NCI-H446 treated with DMSO at 0.1 percent for 48 hours (cell line): ENCODE measurements at regions not wholly inside any gene's neighbourhood (a gene's known extent, or its start where the extent isn't known, plus 50 kb on each side); places are given as distances from the start of the nearest gene placed in this dataset.

Source experiments
- DNase-seq: peaks from one replicate; lab custom pipeline; 2025; lab: John Stamatoyannopoulos, UW

DNA sequence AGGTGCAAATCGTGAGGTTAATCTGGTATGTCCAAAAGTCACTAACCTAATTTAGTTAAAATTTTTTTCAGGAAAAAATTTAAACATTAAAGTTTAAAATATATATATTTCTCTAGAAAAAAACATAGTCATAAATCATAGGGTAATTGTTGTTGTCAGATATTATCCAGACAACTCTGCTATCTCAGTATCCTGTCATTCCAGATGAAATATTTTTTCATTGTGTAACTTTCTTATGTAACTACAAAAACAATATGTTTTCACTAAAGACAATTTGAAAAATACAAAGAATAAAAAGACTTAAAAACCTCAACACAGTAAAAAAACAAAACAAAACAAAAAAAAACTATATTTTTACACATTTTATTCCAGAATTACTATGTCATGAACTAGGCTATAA, 57.6 kb downstream of the TENT5A start:
- no peak for DNase-seq

DNA sequence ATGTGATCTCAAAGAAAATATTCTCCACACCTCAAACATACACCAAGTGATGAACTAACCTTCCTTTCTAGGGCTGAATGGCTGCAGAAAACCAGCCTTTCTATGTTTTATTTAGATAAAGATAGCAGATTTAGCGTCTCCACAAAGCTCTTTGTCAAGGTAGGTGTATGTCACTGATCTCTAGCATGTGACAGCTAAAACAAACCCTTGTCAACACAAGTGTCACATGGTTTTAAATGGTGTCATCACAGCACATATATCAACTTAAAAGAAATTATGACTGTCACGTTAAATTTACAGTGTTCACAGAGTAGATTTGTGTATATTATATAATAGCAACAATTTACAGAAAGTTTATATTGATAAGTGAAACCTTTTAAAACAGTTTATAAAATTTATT, 58.3 kb downstream of the TENT5A start:
- DNase-seq, result no peak

DNA sequence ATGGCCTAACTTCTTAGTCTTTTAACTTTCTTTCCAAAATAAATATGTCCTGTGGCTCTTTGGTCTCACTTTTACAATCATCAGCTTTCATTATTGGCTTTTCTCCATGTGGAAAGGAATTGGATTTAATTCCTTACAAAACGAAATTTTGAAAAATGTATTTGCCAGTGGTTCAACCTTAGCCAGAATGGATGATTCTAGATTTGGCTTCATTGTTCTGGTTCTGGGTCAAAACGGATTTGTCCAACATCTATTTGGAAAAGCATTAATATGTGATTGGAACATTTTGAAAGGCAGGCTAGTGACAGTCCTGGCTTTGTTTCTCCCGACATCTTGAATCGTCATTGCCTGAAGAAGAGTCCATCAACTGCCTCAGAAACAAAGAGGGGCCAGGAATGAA, 59.2 kb downstream of the TENT5A start:
- DNase-seq, result no peak

DNA sequence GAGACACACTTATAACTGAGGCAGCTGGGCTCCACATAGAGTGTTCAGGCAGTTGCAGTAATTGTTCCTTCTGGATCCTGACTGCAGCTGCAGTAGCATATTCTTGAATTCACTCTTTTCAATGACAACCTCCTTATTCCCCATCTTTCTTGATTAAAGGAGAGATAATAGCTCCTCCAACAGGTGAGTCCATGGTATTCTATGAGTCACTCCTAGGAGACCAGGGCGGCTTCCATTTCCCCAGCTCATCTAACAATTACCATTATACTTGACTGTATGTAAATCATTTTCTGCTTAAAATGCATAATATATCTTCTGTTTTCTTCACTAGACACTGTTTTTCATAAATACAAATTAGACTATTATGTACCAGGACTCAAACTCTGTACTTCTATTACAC, 62.4 kb downstream of the TENT5A start:
- DNase-seq, result no peak

DNA sequence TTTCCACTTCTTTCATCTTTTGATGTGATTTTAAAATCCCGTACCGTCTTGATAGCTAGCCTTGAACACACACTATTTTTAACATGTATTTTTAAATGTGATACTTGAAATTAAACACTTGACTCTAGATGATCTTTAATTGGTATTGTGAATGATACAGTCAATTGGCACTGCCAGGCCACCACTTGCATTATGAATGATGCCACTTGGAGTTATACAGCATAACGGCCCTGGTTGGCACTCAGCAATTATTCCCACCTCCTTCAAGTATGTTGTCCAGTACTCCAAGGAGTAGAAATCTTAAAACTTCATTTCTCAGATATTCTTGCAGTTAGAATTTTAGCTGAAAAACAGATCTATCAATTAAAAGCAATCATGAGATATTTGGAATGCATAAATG, 62.9 kb downstream of the TENT5A start:
- DNase-seq, result no peak

DNA sequence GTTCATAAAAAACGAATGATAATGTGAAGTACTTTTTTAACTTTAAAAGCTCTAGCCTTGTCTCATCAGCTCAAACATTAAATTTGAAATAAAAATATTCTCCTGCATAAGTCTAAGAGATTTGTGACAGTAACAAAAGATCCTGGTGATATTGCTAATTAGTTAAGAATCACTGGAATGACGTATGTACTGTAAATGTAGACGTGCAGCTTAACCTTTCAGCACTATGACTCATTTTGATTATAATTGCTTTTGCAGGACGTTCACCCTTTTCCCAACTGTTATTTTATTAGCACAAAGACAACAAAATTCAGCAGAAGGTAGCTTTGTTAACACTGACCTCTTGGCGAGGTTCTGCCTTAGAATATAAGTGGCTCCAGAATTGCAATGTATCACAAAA, 68.6 kb downstream of the TENT5A start:
- DNase-seq, result no peak

DNA sequence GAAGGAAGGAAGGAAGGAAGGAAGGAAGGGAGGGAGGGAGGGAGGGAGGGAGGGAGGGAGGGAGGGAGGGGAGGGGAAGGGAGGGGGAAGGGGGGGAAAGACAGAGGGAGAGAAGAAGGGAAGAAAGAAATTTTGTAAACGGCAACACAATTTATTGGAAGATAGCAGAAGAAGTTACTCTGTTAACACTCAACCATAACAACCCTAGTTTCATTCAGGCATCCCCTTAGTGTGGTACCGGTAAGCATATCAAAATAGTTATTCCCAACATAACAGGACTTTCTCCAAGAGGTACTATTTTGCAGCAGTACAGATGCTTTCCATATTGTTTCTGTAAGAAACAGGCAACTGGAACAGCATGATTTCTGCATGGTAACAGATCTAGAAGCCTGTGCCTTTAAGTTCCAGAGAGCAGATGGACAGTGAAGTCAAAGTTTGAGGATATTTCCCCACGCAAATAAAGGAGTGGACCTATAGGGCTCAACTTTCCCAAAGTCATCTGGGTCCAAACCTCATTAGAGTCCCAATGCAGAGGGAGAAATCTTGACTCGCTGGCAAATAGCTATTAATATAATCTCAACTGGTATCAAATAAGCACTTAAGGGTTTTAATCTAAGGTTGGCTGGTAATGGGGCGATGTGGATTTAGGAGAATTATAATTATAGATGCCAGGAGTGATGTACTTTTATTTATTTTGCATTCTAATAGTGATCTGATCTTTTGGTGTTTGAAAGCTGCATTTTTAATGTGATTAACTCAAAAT, 69.4 kb downstream of the TENT5A start:
- DNase-seq, result no peak

DNA sequence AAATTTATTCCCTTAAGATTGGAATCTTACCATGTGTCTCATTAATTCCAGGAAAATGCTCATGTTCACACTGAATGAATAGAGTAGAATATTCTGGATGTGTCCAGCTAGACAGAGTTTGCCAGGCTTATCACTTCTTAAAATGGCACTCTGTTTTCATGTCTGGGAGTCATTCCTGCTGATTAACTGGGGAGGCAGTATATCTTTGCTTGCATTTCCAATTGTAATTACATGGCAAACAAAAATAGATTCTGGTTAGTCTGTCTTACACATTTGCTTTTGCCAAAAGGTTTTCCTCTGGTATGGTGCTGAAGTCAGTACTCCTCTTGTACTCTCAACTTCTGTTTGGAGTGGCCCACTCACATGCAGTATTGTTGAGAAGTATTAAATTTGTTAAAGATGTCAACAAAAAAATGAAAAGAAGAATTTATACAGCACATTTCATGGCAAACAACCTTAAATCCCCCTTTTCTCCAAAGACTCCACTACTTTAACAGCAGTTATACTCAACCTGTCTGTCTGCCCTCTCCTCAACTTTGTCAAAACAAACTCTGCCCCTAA, 70.2 kb downstream of the TENT5A start:
- no peak for DNase-seq

DNA sequence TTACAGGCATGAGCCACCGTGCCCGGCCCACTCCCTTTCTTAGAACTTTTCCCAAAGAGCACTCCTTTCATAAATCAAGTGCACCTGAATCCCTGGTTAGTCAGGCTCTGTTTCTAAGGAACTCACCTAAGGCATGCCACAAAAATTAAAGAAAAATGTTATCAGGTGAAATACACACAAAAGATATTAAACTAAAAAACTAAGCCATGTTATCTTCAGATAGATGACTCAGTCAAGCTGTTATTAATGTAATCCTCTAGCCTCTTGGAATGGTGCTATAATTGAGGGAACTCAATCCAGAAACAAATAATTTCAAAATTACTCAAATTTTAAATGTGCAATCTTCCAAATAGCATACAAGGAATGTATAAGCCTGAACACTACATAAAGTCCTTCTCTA, 83.0 kb downstream of the TENT5A start:
- no peak for DNase-seq

DNA sequence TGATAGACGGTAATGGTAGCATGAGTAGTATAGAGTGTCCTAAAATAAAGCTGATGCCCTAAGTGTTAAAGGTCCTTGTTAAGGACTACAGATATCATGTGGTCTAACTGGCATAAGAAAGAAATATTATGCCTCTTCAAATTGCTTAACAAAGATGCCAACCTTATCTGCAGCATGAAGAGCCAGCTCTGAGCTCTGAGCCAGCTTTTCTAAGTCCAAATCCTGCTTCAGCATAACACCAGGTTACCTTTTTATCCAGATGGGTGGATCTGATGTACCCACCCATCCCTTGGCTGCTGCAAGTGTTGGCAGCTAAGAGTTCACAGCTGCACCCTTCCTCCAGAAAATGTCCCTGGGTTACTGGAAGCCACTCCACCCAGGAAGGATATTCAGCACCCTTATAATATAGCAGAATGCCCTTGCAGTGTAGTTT, 83.8 kb downstream of the TENT5A start:
- DNase-seq, result no peak

DNA sequence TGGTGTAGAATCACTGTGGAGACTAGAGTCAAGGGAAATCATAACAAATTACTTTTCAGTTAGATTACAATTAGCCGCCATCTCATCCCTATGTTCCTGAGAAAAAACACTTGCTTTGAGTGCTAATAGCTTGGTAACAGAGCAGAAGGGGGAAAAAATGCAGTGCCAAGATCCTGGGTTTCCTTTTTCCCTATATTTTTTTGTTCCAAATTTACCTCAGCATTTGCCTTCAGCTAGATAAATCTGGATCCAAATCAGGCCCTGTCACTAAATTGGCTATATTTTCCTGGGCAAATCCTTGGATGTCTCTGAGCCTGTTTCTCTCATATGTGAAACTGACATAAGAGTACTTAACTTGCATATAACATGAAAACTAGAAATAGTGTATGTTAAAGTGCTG, 86.0 kb downstream of the TENT5A start:
- no peak for DNase-seq

DNA sequence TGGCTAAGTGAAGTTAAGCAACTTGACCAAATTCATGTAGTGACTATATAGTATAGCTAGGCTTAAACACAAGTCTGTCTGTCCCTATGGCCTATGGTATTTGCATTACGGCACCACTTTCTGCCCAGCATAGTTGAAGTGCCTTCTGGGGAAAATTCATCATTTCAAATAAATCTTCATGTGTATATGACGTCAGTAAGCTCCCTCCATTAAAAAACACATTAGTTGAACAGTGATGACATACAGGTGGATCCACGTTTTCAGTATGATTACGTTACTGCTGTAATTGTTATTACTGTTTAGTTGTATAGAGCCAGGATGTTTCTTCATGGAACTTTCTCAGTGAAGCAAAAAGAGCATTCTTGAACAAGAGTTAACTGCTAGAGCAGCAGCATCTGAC, 96.2 kb downstream of the TENT5A start:
- DNase-seq, result no peak

DNA sequence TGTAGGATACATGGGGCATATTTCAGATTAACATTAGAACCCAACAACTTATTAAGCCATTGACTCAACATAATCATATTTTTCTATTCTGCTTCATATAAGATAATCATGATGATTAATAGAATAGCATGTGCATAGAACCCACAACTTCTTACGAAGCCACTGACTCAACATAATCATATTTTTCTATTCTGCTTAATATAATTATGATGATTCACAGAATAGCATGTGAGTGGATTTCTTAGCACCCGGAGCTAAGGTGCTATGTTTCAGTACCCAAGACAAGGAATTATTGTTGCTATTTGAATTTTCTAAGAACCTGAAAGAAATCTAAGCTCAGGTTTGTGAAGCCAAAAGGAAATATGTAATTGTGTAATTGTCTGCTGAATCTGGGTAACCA, 96.8 kb downstream of the TENT5A start:
- DNase-seq, result no peak

DNA sequence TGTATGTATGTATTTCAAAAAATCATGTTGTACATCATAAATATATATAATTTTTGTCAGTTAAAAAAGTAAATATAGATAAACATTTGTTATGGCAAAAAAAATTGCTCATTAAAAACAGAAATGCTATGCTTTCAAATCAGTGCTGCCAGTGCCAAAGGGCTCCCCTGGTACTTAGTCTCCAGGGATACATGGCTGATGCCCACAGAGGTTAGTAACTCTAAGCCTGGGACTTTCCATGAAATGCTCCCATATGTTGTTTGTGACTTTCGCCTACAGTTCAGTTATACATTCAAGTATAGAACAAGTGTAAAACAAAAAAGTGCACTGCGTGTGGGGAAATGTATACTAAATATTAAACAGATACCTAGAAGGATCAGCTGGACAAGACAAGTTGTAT, 104.0 kb downstream of the TENT5A start:
- DNase-seq, result no peak

DNA sequence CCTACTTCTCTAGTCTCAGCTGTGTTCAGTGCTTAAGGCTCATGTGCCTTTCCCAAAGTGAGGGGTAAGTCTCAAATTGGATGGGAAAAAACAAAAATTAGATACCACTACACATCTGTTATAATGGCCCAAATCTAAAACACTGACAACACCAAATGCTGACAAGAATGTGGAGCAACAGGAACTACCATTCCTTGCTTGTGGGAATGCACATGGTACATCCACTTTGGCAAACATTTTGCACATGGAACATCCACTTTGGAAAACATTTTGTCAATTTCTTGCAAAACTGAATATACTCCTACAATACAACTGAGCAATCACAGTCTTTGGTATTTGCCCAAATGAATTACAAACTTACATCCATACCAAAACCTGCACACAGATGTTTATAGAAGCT, 109.3 kb downstream of the TENT5A start:
- DNase-seq, result no peak

DNA sequence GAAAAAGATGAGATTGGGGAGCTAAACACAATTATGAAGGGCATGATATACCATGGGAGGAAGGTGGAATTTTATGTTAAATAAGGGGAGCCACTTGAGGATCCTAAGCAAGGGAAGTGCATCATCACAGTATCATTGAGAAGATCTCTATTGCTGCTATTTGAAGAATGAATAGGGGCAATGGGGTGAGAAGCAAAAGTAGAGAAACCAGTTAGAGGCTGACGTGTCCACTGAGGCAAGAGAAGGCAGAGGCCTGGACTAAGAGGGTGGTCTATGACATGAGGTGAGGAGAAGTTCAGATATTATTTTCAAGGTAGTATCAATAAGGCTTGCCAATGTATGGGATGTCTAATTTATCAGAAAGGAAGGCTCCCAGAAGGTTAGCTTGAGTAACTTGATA, 111.6 kb downstream of the TENT5A start:
- no peak for DNase-seq

DNA sequence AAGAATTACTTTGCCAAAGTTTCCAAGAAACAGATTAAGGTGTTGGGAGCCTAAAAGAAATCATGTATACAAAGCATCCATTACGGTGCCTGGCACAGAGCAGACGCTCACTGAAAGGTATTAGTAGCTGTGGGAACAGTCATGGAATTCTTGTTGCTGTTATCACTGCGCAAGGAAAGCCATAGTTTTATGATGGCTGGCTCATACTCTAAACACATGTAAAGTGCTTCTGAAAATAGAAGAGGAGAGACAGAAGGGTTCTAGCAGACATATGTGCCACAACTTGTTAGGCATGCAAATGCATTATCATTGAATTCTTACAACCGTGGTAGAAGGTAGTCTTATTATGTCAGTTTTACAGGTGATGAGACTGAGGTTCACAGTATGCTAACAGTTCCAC, 112.4 kb downstream of the TENT5A start:
- DNase-seq, result no peak

DNA sequence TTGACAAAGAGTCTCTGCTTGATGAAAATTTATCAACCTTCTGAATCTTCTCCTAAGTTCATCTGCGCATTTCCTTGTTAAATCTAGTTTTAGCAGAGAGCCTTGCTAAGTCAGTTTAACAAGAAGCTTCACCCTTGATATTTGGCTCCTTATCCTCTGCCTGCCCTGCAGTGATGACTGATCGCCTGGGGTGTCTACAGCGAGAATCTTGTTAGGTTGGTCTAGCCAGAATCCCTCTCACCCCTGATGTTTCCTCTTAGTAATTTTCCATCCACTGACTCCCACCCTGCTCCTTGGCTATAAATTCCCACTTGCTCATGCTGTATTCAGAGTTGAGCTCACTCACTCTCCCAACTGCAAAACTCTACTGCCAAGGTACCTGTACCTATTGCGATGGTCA, 114.1 kb downstream of the TENT5A start:
- DNase-seq, result no peak

DNA sequence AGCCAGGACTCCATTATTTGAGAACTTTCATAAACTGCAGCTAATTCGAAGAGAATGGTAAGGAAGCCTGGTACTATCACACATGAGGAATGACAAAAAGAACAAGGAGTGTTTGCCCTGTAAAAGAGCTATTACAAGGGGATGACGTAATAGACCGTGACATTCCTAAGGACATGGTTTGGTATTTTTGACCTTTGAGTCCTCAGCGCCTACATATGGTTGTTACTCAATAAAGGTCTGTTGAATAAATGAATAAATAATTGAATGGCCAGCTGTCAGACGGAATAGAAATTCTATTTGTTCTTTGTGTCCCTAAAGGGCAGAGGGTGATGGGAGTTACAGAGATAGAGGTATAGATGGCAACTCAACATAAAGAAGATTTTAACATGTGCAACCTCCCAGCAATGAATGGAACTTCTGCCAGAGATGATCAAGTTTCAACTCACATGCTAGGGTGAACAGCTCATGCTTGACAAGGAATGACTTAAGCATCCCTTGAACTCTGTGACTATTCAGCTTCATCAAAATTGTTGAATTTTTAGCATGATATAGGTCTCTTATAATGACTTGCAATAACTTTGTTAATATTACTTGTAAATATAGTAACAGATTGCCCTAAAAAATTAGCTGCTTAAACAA, 115.4 kb downstream of the TENT5A start:
- no peak for DNase-seq

DNA sequence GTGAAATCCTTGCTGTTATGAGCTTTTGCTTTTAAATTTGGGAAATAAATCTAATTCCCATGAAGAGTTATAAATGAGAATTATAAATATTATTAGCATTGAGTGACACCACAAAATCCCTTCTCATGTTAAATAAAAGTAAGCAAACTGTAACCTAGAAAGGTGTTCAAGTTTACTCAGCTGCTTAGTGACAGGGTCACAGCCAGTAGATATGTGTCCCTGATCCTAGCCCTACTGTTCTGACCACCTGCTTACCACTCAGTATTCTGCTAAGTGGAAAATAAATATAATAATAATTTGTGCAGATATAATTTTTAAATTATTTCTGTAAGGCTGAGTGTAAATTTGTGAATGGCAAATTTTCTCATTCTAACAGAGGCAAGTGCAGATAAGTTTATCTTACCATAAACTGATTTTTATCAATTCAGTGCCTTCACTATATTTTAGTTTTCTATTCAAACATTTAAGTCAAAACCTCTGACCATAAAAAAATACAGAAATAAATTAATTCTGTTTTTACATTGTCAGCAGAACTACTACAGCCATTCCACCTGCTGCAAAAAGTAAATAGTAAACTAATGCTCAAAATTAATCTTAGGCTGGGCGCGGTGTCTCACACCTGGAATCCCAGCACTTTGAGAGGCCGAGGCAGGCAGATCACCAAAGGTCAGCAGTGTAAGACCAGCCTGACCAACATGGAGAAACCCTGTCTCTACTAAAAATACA, 118.2 kb downstream of the TENT5A start:
- no peak for DNase-seq

DNA sequence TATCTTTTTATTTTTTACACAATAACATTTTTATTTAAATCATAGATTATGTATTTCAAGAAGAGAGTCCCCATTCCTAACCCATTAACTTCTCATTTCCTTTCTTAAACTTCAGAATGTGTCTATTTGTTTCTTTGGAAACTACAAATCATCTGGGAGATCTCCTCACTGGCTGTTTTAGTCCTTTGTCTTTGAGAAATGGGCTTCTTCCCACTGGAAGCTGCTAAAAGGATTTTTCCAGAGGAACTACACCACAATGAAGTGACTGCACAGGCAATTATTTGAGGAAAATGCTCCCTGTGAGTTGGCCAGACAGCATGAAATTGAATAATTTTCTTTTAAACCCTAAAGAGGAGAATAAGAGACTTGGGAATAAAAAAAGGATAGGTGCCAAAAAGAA, 119.1 kb downstream of the TENT5A start:
- DNase-seq, result no peak

DNA sequence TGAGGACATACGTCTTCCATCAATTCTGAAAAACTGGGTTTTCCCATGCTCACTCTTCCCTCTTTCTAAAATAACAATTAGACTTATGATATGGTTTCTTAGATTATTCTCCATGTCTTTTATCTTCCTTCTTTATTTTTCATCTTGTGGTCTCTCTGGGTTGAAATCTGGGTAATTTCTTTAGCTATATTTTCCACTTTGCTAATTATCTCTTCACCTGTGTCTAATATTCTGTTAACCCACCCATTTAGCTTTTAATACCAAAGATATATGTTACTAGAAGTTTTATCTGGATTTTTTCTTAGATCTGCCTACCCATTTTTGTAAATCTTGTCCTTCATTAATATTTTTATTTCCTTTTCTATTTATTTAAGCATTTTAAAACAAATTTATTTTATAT, 121.8 kb downstream of the TENT5A start:
- no peak for DNase-seq

DNA sequence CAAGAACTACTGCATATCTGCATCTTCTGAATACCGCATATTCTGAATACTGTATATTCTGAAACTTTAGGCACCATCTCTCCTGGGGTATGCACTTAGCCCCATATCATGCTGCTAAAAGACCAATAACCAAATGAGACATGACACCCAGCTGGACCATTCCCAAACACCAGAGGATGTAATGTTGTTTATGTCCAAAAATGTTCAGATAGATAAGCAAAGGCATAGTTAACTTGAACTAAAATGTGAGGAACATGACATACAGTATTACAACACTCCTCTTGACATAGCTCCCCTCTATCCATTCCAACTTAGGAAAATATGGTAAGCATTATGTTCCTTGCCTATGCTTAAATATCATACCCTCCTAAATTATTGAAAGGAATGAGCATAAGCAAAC, 127.3 kb downstream of the TENT5A start:
- no peak for DNase-seq
